Endodermal cell (in vitro differentiated cells): ENCODE measurements at regions not wholly inside any gene's neighbourhood (a gene's known extent, or its start where the extent isn't known, plus 50 kb on each side); places are given as distances from the start of the nearest gene placed in this dataset.

Experiments
- DNase-seq: peaks from one replicate; pipeline ENCODE4 v3.0.0-alpha.2; 2017
- H3K27ac ChIP-seq: 2 replicates; pipeline ENCODE4 v1.5.1; 2013; ENCODE audit warnings: mild to moderate bottlenecking, low read depth, low read length, moderate library complexity
- H3K27me3 ChIP-seq: 2 replicates; pipeline ENCODE4 v1.6.1; 2013; ENCODE audit warnings: mild to moderate bottlenecking, low read length, moderate library complexity; ENCODE audit not compliant: insufficient read depth, control insufficient read depth, poor library complexity, severe bottlenecking
- H3K36me3 ChIP-seq: 2 replicates; pipeline ENCODE4 v1.7.0; 2013; ENCODE audit warnings: mild to moderate bottlenecking, low read length, moderate library complexity; ENCODE audit not compliant: control insufficient read depth, insufficient read depth
- H3K4me1 ChIP-seq: one replicate; pipeline ENCODE4 v1.7.0; 2013; ENCODE audit warnings: low read length; ENCODE audit not compliant: control insufficient read depth, insufficient read depth
- H3K4me3 ChIP-seq: 2 replicates; pipeline ENCODE4 v1.5.1; 2013; ENCODE audit warnings: mild to moderate bottlenecking, low read length, moderate library complexity
- H3K9ac ChIP-seq: 2 replicates; pipeline ENCODE4 v1.6.1; 2013; ENCODE audit warnings: mild to moderate bottlenecking, low read length, moderate library complexity; ENCODE audit not compliant: poor library complexity, severe bottlenecking; ENCODE audit errors: extremely low read depth
- H3K9me3 ChIP-seq: 2 replicates; pipeline ENCODE4 v1.6.1; 2013; ENCODE audit warnings: mild to moderate bottlenecking, low read length, moderate library complexity; ENCODE audit not compliant: control insufficient read depth
- H3K27ac Mint-ChIP-seq: 2 replicates; pipeline ENCODE4 v1.8.0; 2020; ENCODE audit warnings: mixed read lengths
- H3K27me3 Mint-ChIP-seq: 2 replicates; pipeline ENCODE4 v1.8.0; 2021; ENCODE audit warnings: mild to moderate bottlenecking, mixed read lengths; ENCODE audit not compliant: insufficient read depth
- H3K36me3 Mint-ChIP-seq: 2 replicates; pipeline ENCODE4 v1.8.0; 2020; ENCODE audit warnings: low read depth, mixed read lengths
- H3K4me1 Mint-ChIP-seq: 2 replicates; pipeline ENCODE4 v1.8.0; 2020; ENCODE audit warnings: mixed read lengths
- H3K4me3 Mint-ChIP-seq: 2 replicates; pipeline ENCODE4 v1.8.0; 2020; ENCODE audit warnings: mild to moderate bottlenecking, moderate library complexity, mixed read lengths
- H3K9me3 Mint-ChIP-seq: 2 replicates; pipeline ENCODE4 v1.8.0; 2020; ENCODE audit warnings: mild to moderate bottlenecking, mixed read lengths
- WGBS, 2 experiments: methylation state at CpG; one replicate each; pipeline versions ENCODE4 v1.1.5 to v1.1.7; 2013; ENCODE audit warnings: missing lambda C conversion rate in 2 of 2, mixed read lengths in 1 of 2; ENCODE audit not compliant: insufficient coverage in 1 of 2, insufficient read length in 1 of 2; 5-methylcytosine and 5-hydroxymethylcytosine counted together
- TF ChIP-seq, protein P1 (sequence below): fragments of 200-600 bp; sonication (generic); conservative IDR thresholded peaks from 2 replicates; pipeline ENCODE4 v1.5.0; 2021; ENCODE audit warnings: antibody characterized with exemption, mild to moderate bottlenecking

DNA sequence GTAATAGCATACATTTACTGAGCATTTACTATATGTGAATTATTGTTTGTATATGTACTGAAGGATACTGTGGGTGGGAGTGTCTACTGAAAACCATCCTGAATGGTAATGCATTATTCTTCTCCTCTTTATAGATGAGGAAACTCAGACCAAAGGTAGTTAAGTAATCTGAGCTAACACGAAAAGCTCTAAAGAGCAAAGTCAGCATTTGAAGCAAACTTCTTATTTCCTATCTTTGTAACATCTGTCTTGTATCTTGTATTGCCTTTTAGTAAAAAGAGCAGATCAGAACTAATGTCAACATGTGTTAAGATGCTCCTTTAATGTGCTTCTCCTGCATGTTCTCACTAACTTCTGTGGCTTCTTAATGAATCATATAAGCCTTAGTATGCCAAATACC lies 382.8 kb upstream of the NXPH2 start:
- H3K36me3 ChIP-seq: no peaks in the 10 kb centered on the region
- H3K27ac ChIP-seq: no peak overlapping the region
- Mint-ChIP-seq H3K4me3 (no peak overlapping the region), H3K27me3 (peaks cover 8% of the 10 kb centered on the region), H3K9me3 (no peaks in the 10 kb centered on the region), H3K27ac (no peak overlapping the region), H3K4me1 (no peaks in the 10 kb centered on the region), H3K36me3 (no peaks in the 10 kb centered on the region)
- H3K9me3 ChIP-seq: no peaks in the 10 kb centered on the region
- no peak for DNase-seq
- H3K4me1 ChIP-seq: no peaks in the 10 kb centered on the region
- TF ChIP-seq, protein P1, sequence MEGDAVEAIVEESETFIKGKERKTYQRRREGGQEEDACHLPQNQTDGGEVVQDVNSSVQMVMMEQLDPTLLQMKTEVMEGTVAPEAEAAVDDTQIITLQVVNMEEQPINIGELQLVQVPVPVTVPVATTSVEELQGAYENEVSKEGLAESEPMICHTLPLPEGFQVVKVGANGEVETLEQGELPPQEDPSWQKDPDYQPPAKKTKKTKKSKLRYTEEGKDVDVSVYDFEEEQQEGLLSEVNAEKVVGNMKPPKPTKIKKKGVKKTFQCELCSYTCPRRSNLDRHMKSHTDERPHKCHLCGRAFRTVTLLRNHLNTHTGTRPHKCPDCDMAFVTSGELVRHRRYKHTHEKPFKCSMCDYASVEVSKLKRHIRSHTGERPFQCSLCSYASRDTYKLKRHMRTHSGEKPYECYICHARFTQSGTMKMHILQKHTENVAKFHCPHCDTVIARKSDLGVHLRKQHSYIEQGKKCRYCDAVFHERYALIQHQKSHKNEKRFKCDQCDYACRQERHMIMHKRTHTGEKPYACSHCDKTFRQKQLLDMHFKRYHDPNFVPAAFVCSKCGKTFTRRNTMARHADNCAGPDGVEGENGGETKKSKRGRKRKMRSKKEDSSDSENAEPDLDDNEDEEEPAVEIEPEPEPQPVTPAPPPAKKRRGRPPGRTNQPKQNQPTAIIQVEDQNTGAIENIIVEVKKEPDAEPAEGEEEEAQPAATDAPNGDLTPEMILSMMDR: no peak
- H3K27me3 ChIP-seq: peaks cover 13% of the 10 kb centered on the region
- no peak overlapping the region for H3K4me3 ChIP-seq
- 93% methylated on average over 1 of the region's 1 CpG; no CpG with 5 or more reads in 1 of the 2 experiments for WGBS, 2 experiments
- no peak overlapping the region for H3K9ac ChIP-seq

GRCh38 chr2:139162456-139162855 lies 382.3 kb upstream of the NXPH2 start:
- Mint-ChIP-seq H3K27me3 (peaks cover 8% of the 10 kb centered on the region), H3K9me3 (no peaks in the 10 kb centered on the region), H3K36me3 (no peaks in the 10 kb centered on the region), H3K4me1 (peaks cover under 1% of the 10 kb centered on the region), H3K27ac (no peak overlapping the region), H3K4me3 (no peak overlapping the region)
- Histone ChIP-seq H3K4me1 (no peaks in the 10 kb centered on the region), H3K36me3 (no peaks in the 10 kb centered on the region), H3K9me3 (no peaks in the 10 kb centered on the region), H3K27ac (no peak overlapping the region), H3K9ac (no peak overlapping the region), H3K27me3 (peaks cover 15% of the 10 kb centered on the region), H3K4me3 (no peak overlapping the region)
- TF ChIP-seq, protein P1: no peak
- 82% methylated on average over 1 of the region's 2 CpGs; no CpG with 5 or more reads in 1 of the 2 experiments for WGBS, 2 experiments
- DNase-seq: peak; percentile 39

DNA sequence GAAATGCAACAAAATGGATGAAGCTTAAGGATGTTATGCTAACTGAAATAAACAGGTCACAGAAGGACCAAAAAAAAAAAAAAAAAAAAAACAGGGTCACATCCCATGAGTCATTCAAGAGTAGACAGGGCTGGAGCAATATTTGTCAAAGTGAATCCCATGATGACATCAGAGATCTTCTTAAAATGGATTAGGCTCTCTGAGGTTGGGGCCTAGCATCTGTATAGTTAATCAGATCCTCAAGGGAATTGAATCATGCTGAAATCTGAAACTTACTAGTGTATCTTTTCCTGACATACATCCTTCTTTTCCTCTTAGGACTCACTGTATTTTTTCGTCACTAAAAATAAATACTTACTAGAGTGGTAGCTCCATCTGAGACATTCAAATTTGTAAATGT lies 380.6 kb upstream of the NXPH2 start:
- Mint-ChIP-seq H3K36me3 (no peaks in the 10 kb centered on the region), H3K27ac (no peak overlapping the region), H3K9me3 (no peaks in the 10 kb centered on the region), H3K4me1 (peaks cover 15% of the 10 kb centered on the region), H3K4me3 (no peak overlapping the region), H3K27me3 (peaks cover 9% of the 10 kb centered on the region)
- Histone ChIP-seq H3K9me3 (no peaks in the 10 kb centered on the region), H3K4me3 (no peak overlapping the region), H3K27me3 (peaks cover 15% of the 10 kb centered on the region), H3K9ac (no peak overlapping the region), H3K27ac (no peak overlapping the region), H3K36me3 (no peaks in the 10 kb centered on the region), H3K4me1 (peaks cover 4% of the 10 kb centered on the region)
- 100% methylated on average over 1 of the region's 1 CpG; no CpG with 5 or more reads in 1 of the 2 experiments for WGBS, 2 experiments
- TF ChIP-seq, protein P1: no peak
- DNase-seq: no peak
